ENCODE measurements at regions not wholly inside any gene's neighbourhood (a gene's known extent, or its start where the extent isn't known, plus 50 kb on each side); places are given as distances from the start of the nearest gene placed in this dataset.
"Not testable (repeated sequence)": the region's sequence is repeated elsewhere in the genome, so short reads cannot be mapped to it uniquely, and the experiment has no call there.

DNA sequence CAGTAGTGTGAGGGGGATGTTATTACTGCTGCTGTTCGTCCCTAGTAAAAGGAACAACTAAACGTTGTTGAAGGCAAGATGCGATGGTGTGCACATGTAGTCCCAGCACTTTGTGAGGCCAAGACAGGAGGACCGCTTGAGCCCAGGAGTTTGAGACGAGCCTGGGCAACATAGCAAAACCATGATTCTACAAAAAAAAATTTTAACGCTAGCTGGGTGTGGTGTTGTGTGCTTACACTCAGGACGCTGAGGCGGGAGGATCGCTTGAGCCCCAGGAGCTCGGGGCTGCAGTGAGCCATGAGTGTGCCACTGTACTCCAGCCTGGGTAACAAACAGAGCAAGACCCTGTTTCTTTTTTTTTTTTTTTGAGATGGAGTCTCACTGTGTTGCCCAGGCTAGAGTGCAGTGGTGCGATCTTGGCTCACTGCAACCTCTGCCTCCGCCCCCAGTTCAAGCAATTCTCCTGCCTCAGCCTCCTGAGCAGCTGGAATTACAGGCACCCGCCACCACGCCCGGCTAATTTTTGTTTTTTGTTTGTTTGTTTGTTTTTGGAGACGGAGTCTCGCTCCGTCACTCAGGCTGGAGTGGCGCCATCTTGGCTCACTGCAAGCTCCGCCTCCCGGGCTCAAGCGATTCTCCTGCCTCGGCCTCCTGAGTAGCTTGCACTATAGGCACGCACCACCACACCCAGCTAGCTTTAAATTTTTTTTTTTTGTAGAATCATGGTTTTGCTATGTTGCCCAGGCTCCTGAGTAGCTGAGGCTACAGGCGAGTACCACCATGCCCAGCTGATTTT lies 87.3 kb downstream of the MYL12B start:
- not testable (repeated sequence) for H3K27me3 Mint-ChIP-seq; H3K36me3 Mint-ChIP-seq (ENCODE audit: low read depth); H3K4me1 Mint-ChIP-seq; H3K4me3 Mint-ChIP-seq; ATAC-seq (replicated peaks); H3K9me3 Mint-ChIP-seq; H3K27ac Mint-ChIP-seq

DNA sequence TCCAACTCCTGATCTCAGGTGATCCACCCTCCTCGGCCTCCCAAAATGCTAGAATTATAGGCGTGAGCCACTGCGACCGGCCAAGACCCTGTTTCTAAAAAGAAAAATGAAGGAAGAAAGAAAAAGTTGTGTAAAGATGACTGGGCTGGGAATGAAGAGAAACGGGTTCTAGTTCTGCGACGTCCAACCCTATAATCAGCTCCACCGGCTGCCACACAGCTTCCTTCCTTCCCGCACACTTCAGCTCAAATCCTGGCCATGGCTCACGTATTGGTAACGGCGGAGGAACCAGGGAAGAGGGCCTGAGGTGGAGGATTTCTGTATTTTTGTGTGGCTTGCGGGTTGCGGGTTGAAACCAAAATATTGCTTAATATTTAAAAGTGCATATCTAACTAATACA lies 88.1 kb downstream of the MYL12B start:
- H3K4me1 Mint-ChIP-seq = no peaks in the 10 kb centered on the region

DNA sequence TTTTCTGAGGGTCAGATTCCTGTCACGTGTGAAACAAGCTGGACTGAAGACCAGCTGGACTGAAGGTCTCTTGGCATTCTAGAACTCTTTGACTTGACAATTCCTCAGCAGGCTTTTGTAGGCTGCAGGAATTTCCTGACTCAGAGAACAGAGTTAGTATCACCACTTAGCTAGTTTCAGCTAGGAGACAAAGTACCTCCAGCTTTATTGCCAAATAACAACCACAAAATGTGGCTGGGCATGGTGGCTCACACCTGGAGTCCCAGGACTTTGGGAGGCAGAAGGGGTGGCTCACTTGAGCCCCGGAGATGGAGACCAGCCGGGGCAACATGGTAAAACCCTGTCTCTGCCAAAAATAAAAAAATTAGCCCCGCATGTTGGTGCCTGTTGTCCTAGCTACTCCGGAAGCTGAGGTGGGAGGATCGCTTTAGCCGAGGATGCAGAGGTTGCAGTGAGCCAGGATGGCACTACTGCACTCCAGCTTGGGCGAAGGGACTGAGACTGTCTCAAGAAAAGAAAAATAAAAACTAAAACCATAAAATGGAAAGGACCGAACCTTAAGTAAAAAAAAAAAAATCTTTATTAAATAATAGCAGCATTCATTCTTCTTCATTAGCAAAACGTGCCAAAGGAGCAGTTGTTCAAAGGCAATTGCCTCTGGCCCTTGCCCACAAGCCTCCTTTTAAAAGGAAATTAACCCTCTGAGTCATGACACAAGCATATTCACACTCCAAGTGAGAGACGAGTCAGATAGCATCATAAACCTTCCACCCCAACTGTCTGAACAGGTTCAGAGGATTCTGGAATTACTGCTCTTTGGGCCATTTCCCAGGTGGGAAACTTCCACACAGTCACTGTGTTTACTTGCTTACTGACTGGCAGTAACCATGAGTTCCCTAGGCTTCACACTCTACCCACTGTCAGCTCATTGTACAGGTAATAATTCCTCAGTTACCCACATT lies 88.9 kb downstream of the MYL12B start:
- no peak overlapping the region for H3K4me3 Mint-ChIP-seq
- ATAC-seq (replicated peaks) = peak; percentile 46

More for the DNA sequence above, 88.1 kb downstream of the MYL12B start:
- Mint-ChIP-seq H3K27me3 (peaks cover 9% of the 10 kb centered on the region), H3K9me3 (no peaks in the 10 kb centered on the region), H3K36me3 (ENCODE audit: low read depth) (no peaks in the 10 kb centered on the region), H3K4me3 (no peak overlapping the region), H3K27ac (no peak overlapping the region)
- ATAC-seq (replicated peaks) = no peak

DNA sequence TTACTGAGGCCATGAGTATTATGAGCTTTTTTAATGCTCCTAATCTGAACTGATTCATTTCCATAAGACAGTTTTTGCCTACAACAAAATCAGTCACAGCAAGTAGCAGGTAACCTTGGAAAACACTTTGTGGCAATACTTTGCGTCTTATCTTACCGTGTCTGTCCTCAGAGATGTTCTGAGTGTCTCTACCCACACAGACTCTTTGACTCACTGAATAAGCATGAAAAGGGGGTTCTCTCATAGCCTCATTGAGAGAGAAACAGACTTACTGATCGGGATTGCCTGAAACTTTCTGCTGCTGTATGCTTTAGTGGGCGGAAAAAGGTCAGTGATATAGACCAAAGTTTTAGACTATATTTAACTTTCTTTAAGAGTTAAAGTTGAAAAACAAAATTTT lies 92.6 kb downstream of the MYL12B start:
- Mint-ChIP-seq H3K27ac (peak overlapping the region; percentile 85), H3K9me3 (no peaks in the 10 kb centered on the region), H3K27me3 (peaks cover 5% of the 10 kb centered on the region), H3K36me3 (ENCODE audit: low read depth) (no peaks in the 10 kb centered on the region), H3K4me1 (peaks cover 9% of the 10 kb centered on the region), H3K4me3 (peak overlapping the region; percentile 55)
- peak; percentile 84 for ATAC-seq (replicated peaks)

More for the DNA sequence above, 88.9 kb downstream of the MYL12B start:
- Mint-ChIP-seq H3K4me1 (no peaks in the 10 kb centered on the region), H3K36me3 (ENCODE audit: low read depth) (no peaks in the 10 kb centered on the region), H3K9me3 (no peaks in the 10 kb centered on the region), H3K27ac (no peak overlapping the region), H3K27me3 (peaks cover 9% of the 10 kb centered on the region)

DNA sequence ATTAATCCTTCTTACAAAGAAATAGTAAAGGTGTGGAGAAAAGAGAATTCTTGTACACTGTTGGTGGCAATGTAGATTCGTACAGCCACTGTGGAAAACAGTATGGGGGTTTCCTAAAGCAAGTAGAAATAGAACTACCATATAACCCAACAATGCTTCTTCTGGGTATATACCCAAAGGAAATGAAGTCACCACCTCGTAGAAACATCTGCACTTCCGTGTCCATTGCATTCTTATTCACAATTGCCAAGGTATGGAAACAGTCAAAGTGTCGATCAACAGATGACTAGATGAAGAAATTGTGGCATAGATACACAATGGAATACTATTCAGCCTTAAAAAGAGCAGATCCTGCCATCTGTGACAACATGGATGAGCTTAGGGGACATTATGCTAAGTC lies 93.4 kb upstream of the TGIF1 start:
- ATAC-seq (replicated peaks) = peak; percentile 81
- Mint-ChIP-seq H3K9me3 (no peaks in the 10 kb centered on the region), H3K27ac (peak overlapping the region; percentile 61), H3K4me3 (peak overlapping the region; percentile 38), H3K4me1 (peaks cover 9% of the 10 kb centered on the region), H3K27me3 (peaks cover 3% of the 10 kb centered on the region), H3K36me3 (ENCODE audit: low read depth) (no peaks in the 10 kb centered on the region)

DNA sequence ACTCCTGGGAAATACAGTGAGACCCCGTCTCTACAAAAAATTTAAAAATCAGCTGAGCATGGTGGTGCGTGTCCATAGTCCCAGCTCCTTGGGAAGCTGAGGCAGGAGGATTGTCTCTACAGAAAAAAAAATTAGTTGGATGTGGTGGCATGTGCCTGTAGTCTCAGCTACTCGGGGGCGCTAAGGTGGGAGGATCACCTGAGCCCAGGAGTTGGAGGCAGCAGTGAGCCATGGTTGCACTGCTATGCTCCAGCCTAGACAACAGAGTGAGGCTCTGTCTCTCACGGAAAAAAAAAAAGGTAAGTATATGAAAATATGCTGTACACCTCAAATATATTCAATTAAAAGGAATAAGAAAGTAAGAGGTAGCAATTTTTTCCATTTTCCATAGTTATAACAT lies 92.5 kb upstream of the TGIF1 start:
- Mint-ChIP-seq H3K4me3 (no peak overlapping the region), H3K27me3 (peaks cover 3% of the 10 kb centered on the region), H3K4me1 (peaks cover 9% of the 10 kb centered on the region), H3K36me3 (ENCODE audit: low read depth) (no peaks in the 10 kb centered on the region), H3K9me3 (no peaks in the 10 kb centered on the region), H3K27ac (no peak overlapping the region)
- no peak for ATAC-seq (replicated peaks)

DNA sequence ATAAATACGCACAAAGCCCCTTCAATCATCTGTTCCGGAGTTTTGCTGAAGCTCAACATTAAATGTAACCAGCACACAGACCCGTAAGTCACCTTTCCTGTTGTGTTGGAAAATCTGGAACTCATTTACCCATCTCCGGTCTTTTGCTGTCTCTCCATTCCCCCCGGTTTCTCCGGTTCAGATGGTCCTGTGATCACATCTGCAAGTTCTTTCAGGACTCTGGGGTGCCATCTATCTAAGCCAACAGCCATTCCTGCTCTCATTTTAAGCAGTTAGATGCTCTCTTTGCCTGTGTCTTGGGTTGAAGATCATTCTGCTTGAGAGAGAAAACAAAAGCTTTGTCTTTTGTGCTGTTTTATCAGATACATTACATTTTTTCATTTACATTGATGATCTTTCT lies 91.7 kb upstream of the TGIF1 start:
- H3K27ac Mint-ChIP-seq = no peak overlapping the region
- ATAC-seq (replicated peaks) = no peak
- no peaks in the 10 kb centered on the region for H3K9me3 Mint-ChIP-seq
- peaks cover 9% of the 10 kb centered on the region for H3K4me1 Mint-ChIP-seq
- no peak overlapping the region for H3K4me3 Mint-ChIP-seq
- H3K27me3 Mint-ChIP-seq = peaks cover 3% of the 10 kb centered on the region
- H3K36me3 Mint-ChIP-seq (ENCODE audit: low read depth) = no peaks in the 10 kb centered on the region

DNA sequence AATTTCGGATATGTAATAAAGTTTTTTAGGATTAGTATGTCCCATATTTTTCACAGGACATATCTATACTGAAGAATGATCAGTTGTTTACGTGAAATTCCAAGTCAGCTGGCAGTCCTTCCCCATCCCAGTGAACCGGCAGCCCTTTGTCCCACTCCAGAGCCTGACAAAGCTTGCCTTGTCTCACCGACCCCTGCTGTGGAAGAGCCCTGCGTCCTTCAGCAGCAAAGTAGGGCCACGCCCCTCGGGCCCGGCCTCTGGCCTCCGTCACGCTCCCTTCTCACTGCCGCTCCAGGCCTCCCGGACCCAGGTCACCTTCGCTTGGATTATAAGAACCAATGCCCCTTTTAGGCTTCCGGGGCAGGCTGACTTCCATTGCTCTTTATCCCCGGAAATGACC lies 89.8 kb upstream of the TGIF1 start:
- H3K27me3 Mint-ChIP-seq = no peaks in the 10 kb centered on the region
- peaks cover 9% of the 10 kb centered on the region for H3K4me1 Mint-ChIP-seq
- ATAC-seq (replicated peaks) = no peak
- H3K4me3 Mint-ChIP-seq = no peak overlapping the region
- H3K27ac Mint-ChIP-seq = no peak overlapping the region
- H3K36me3 Mint-ChIP-seq (ENCODE audit: low read depth) = no peaks in the 10 kb centered on the region
- H3K9me3 Mint-ChIP-seq = no peaks in the 10 kb centered on the region

DNA sequence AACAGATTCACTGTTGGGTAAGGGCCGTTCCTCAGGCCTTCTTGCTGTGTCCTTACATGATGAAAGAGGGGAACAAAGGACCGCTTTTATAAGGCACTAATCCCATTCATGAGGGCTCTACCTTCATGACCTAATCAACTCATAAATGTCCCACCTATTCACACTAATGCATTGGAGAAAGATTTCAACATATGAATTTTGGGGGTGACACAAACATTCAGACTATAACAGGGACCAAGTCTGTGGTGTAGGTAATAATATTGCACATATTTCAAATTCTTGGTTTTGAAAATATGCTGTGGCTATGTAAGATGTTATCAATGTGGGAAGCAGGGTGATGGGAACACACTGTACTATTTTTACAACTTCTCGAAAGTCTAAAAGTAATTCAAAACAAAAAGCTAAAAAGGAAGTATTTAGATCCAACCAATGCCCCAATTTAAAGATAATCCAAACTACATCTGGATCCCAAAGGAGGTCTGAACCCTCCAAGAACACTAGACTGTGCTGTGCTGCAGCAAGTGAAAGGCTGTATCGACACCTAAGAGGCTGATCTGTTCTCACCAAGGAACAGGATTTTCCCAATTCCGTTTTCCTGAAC lies 82.4 kb upstream of the TGIF1 start:
- Mint-ChIP-seq H3K27ac (no peak overlapping the region), H3K27me3 (peaks cover 4% of the 10 kb centered on the region), H3K4me3 (no peak overlapping the region), H3K36me3 (ENCODE audit: low read depth) (no peaks in the 10 kb centered on the region), H3K4me1 (no peaks in the 10 kb centered on the region), H3K9me3 (no peaks in the 10 kb centered on the region)
- no peak for ATAC-seq (replicated peaks)

DNA sequence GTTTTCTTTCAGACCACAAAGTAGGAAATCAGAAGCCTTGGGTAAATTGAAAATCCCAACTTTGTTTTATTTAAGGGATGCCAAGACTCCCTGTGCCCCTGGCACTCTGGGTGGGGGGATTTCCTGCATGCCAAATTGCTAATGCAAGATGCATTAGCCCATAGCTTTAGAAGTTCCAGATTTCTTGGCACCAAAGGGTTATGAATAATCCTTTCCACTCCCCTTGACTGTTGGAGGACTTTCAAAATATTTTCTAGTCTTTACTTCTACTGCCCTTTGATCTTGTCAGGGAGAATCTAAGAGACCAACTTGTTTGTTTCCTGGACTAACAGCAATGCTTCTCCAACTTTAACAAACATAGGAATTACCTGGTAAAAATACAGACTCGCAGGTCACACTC lies 81.8 kb upstream of the TGIF1 start:
- Mint-ChIP-seq H3K9me3 (no peaks in the 10 kb centered on the region), H3K36me3 (ENCODE audit: low read depth) (no peaks in the 10 kb centered on the region), H3K27me3 (peaks cover 6% of the 10 kb centered on the region), H3K4me1 (no peaks in the 10 kb centered on the region), H3K4me3 (no peak overlapping the region), H3K27ac (no peak overlapping the region)
- no peak for ATAC-seq (replicated peaks)

DNA sequence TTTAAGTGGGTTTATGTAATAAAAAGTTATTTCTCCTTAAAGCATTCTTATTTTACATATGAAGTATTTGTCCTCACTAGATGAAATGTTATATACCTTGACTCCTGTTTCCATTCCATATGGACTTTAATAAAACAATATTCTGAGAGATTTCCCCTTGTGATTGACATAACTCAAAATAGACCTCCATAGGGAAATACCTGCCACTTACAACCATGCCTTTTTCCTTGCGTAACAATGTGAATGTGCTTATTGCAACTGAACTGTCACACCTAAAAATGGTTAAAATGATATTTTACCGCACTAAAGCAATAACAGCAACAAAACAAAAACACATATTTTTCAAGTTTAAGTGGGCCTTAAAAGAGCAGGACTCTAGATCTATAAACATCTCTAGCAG lies 70.3 kb upstream of the TGIF1 start:
- Mint-ChIP-seq H3K27ac (no peak overlapping the region), H3K4me1 (no peaks in the 10 kb centered on the region), H3K27me3 (peaks cover 10% of the 10 kb centered on the region), H3K9me3 (no peaks in the 10 kb centered on the region), H3K36me3 (ENCODE audit: low read depth) (no peaks in the 10 kb centered on the region), H3K4me3 (no peak overlapping the region)
- ATAC-seq (replicated peaks) = no peak

DNA sequence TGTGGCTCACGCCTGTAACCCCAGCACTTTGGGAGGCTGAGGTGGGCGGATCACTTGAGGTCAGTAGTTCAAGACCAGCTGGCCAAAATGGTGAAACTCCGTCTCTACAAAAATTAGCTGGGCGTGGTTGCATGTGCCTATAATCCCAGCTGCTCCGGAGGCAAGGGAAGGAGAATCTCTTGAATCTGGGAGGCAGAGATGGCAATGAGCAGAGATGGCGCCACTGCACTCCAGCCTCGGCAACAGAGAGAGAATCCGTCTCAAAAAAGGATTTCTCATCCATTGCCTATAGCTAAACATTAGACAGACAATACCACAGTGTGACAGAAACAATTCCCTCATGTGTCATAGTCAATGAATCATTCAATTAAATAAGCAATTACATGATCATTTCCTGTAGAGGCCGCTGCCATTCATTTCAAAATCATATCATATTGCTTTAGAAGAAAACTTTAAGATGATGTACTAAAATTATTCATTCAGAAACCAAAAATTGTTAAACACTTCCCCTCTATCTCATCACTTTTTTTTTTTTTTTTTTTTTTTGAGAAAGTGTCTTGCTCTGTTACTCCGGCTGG lies 69.5 kb upstream of the TGIF1 start:
- peak; percentile 97 for ATAC-seq (replicated peaks)

DNA sequence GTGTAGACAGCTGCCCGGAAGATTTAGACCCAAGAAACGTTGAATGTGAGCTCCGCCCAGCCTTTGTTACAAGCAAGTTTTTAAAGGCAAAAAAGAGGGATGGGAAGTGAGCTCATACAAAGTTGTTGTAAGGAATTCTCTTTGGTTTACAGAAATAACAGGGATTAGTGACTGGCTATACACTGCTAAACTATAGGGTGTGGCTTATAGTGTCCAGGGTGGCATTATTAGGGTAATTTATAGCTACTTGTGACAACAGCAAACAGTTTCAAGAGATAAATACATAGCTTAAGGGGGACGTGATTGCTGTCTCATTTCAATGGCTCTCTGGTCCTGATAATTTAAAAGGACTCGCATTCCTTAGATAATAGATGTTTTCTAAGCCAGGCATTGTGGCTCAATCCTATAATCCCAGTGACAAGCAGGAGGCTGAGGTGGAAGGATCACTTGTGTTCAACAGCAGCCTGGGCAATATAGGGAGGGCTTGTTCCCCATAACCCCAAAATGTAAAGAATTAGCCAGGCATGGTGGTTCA lies 66.5 kb upstream of the TGIF1 start:
- Mint-ChIP-seq H3K27me3 (peaks cover 4% of the 10 kb centered on the region), H3K27ac (no peak overlapping the region), H3K4me3 (no peak overlapping the region), H3K9me3 (no peaks in the 10 kb centered on the region), H3K4me1 (no peaks in the 10 kb centered on the region), H3K36me3 (ENCODE audit: low read depth) (no peaks in the 10 kb centered on the region)
- ATAC-seq (replicated peaks) = no peak

More for the DNA sequence above, 69.5 kb upstream of the TGIF1 start:
- Mint-ChIP-seq H3K4me3 (peak overlapping the region; percentile 32), H3K27me3 (peaks cover 7% of the 10 kb centered on the region), H3K9me3 (no peaks in the 10 kb centered on the region), H3K27ac (peak overlapping the region; percentile 63), H3K4me1 (no peaks in the 10 kb centered on the region), H3K36me3 (ENCODE audit: low read depth) (no peaks in the 10 kb centered on the region)
